HG03342 (cell line): ENCODE measurements at regions not wholly inside any gene's neighbourhood (a gene's known extent, or its start where the extent isn't known, plus 50 kb on each side); places are given as distances from the start of the nearest gene placed in this dataset.

Experiments used
- ATAC-seq: cut with Tn5 transposase; IDR thresholded peaks from one replicate; pipeline ENCODE4 v1.9.1; 2021; ENCODE audit warnings: mild to moderate bottlenecking, moderate library complexity; ENCODE audit not compliant: unreplicated experiment

DNA sequence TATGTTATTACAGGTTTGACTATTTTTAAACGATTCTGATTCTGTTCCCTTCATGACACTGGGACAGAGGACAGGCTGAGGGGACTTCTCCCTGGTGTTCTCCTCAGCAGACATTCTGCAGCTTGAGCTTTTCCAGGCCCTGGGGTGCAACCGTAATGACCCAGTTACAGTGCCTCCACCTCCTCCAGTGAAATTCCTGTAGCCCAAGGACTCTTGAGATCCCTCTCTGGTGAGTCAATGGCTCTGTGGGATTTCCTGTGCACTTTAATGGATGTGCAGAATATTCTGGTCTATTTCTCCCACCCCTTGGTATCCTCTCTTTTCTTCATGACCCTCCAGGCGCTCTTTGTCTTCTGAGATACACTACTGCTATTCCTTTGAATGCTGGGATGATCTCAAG is 319.3 kb downstream of the INHBA start:
- ATAC-seq, result no peak

- no peak for ATAC-seq
Observed at GRCh38 chr7:41378156-41378555, 324.7 kb downstream of the INHBA start.

DNA sequence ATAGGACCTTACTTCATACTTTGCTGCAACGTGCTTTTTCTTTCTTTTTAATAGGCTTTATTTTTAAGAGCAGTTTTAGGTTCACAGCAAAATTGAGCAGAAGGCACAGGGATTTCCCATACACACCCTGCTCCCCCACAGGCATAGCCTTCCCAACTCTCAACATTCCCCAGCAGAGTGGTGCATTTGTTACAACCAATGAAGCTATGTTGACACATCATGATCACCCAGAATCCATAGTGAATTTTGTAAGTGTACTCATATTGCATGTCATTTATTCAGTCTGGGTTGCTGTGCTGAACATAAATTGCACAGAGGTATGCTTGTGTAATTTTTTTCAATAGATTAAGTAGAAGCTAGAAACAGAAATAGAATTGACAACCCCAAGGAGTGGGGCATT is 327.3 kb downstream of the INHBA start:
- ATAC-seq, result no peak

GRCh38 chr7:41374150-41374848 is 328.6 kb downstream of the INHBA start:
- ATAC-seq, result no peak

DNA sequence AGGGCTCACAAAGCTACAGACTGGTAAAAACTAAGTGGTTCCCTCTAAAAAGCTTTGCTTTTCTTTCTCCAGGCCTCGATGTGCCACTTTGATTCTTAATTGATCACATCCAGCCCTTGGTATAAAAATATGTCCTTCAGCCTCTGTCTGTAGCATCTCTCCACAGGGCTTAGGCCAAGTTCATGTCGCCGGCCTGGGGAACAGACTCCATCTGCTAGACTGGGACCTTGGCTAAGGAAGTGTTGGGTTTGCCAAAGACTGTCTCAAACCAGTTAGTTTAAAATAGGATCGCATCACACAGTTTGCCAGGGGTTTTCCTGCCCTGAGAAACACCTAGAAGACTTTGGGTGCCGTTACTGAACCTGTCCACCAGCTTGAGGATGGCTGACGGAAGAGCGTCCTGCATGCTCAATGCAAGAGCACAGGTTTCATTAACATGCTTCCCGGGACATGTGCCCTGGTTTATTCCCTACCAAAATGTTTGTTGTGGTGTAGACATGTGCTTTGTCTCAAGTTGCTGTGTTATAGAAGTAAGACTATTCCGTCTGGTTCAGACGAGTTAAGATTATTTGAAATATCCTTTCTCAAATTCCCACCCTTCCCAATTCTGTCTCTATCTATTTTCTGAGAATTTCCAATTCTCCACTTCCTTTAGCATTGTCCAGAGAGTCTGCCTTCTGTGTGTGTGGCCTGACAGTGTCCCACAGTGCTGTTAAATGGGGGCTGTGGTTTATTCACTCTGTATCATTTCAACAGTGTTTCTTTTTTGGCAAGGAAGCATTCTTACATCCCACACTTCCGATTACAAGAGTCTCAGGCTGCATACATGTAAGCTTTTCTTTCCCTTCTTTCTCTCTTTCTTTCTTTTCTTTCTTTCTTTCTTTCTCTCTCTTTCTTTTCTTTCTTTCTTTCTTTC is 334.7 kb downstream of the INHBA start:
- ATAC-seq, result no peak

DNA sequence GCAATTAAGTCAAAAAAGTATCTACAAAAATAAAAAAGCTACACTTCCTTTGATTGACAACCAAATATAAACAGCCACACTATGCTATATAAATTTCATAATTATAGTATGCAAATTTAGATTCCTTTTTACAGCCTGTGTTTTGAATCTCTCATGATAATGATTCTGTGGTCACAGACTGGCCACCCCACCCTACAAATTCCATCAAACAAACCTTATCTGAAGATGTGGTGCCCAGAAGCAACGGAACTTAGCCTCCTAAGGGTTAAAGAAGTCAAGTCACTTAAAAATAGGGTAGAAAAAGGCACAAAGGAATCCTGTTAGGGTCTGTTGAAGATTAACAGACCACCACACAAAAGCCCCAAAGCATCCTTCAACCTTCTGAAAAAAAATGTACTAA is 351.8 kb downstream of the INHBA start:
- no peak for ATAC-seq

DNA sequence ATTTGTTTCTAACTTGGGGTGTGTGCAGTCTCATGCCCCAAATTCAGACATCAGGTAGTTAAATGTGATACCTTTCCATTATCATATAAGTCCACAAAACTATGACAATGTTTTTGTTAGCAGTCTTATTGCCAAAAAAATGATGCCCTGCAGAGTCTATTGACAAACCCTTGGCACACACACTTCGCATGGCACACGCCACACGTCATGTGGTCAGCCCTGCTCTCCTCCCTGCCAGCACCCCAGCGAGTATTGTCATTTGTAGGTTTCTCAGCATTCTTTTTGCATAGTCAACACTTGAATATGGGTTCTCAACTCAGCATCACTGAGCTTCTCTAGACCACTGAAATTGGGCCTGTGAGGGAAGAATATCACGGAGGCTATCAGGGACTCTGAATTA is 356.0 kb downstream of the INHBA start:
- ATAC-seq, result no peak

DNA sequence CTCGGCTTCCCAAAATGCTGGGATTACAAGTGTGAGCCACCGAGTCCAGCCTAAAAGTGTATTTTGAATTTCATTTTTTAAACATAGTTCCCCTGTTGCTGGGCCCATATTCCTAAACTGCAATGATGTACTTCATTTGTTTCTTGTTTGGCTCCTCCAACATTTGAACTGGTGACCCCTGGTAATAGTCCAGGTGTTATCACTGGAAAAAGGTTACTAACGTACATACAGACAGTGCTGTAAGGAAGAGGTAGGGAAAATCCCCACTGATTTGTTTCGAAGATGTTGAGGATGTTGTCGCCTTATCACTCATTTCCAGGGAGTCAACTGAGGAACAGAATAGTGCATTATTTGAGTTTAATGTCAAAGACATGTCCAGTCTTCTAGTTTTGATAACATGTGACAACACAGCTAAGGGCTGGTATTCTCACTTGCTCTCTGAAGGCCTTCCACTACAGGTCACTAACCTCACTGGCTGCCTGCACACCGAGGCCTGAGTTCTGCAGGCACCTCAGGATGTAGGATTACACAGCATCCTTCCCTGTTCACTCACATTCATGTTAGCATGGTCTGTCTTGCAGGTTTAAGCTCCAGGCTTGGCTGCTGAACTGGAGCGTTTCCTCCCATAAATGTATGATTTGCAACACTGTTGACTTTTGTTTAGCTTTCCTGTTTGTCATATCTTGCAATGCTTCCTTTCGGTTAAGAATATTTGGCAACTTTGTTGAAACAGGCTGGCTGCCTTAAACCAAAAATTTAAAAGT is 362.8 kb downstream of the INHBA start:
- ATAC-seq, result no peak

GRCh38 chr7:41336981-41337380 is 365.9 kb downstream of the INHBA start:
- ATAC-seq, result no peak

DNA sequence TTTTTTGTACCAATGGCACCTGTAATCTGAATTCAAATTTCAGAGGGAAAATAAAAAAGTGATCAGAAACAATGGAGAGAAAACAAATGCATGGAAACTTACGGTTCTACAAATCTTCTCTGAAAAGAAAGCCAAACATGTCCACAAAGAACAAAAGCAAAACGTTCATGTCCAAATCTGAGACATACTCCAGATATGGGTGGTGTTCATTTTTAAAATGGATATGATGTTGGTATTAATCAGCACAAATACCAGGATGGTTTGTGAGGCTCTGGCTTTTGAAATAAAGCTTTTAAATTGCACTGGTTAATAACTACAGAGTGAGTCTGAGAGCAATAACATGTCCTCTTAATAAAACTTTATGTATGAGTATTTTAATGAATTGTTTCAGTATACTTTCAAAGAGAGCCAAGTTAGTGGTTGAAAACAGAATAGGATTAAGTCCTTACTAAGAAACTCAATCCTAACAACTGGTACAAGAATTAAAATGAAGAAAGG is 366.4 kb downstream of the INHBA start:
- ATAC-seq, result no peak

DNA sequence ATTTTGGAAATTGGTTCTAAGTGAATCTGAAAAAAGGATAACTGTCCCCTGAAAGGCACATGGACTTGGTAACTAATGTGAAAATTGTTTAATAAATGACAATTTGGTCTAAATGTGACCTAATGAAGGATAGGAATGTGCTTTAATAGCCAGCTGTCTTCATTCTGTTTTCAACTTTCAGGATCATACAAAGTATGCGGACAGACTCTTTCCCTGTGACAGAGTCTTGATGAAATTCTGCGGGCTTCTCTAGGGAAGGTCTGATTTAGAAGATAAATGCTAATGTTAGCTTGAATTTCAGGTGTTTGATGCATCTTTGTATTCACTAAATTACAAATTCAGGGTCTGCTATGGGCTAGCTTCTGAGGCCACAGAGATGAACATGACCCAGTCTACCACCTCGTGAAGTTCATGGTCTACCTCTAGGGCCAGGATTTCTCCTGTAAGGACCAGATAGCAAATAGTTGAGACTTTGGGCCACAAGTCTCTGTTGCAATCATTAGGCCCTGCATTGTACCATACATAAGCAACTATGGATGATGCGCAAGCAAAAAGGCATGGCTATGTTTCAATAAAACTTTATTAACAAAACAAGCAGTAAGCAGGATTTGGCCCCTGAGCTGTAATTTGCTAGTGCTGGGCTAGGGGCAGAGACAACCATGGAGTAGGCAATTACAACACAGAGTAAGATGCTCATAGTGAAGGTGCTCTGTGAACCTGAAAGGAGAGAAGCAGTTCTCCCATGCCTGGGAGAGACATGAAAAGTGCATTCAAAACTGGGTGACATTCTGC is 368.6 kb downstream of the INHBA start:
- ATAC-seq, result no peak

DNA sequence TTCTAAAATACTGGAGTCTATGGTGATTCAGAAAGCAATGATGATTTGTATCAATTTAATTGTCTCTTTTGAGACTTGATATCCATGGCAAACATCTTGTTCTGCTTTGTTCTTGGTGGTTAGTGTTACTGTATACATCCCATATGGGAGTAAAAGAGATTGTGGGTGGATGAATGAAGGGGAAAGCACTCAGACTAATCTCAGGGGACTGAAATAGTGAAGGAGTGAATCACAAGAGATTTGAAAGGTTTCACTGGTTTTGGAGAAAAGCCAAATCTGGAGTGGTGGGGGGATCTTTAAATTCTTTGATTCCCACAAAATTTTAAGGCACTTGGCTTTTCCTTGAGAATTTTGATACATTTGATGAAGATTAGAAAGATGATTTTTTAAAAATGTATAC is 369.4 kb downstream of the INHBA start:
- ATAC-seq, result no peak

DNA sequence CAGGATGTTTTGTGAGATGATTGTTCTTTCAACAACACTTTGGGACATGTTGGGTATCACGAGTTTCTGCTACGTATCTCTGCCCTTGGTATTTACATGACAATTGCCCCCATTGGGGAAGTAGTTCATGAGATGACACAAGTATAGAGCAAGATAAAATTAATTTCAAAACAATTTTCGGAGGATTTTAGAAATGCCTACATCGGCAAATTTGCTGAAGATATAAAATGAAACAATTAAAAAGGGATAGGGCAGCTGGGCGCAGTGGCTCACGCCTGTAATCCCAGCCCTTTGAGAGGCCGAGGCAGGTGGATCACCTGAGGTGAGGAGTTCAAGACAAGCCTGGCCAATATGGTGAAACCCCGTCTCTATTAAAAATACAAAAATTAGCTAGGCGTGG is 371.7 kb downstream of the INHBA start:
- no peak for ATAC-seq

DNA sequence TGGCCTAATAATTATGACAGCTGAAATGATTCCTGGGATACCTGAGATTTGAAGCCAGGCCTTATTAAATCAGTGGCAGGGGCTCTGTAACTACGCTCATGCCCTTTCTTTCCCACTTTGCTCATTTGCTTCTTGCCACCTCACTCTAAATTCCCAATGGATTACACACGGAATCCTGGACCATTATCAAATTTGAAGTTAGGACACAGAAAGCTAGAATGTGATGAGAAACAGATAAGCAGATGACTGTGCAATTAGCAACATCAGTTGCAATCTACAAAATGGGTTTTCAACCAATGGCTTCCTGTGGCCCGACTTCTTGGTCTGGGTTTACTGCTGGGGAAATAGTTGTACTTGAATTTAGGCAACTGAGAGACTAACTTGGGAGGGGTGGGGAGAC is 374.3 kb downstream of the INHBA start:
- ATAC-seq, result no peak

DNA sequence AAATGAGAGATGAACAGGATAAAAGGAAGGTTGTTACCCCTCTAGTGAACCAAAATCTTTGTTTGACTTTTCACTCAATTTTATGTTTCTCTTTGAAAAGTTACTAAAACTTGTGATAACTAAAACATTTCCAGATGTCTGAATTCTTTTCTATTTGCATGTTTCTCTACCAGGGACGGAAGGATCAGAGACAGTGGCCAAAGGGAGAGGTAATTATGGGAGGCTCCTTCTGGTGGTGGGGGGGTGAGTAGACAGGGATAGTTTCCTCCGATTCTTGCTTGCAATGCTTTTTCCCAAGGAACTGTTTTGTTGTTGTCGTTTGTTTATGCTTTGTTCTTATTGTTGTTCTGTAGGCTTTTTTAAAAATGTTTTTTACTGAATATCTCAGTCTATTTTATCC is 374.8 kb downstream of the INHBA start:
- ATAC-seq, result no peak

DNA sequence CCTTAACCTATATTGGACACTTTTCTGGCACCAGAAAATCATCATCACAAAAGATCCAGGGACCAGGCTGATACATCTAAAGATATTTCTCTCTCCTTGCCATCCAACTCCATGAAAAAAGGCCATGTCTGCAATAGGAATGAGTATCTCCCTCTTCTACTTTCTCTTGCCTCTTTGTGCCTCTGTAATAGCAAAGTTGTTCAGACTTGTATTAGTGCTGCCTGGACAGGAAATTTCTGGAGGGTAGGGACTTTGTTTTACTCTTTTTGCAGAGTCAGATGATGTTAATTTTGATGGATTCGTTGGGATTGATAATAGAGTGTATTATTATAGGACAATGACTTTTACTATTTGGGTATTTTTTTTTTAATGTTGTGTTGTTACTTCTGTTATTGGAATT is 376.3 kb downstream of the INHBA start:
- no peak for ATAC-seq

GRCh38 chr7:41323806-41324205 is 379.1 kb downstream of the INHBA start:
- ATAC-seq, result no peak

DNA sequence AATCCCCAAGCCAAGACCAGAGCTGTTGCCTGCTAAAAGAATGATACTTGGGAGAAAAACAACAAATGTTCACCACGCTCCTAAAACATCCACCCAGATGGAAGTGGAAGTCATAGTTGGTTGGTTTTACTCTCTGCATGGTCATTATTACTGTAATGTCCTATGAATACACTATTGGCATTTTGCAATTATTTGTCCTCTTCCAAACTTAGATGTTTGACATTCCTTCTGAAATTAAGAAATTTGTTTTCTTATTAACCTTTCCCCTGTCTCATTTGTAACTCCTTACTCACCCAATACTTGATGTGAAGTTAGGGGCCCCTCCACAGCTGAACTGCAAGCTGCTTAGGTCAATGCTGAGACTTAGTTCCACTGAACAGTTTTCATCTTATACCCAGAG is 383.3 kb downstream of the INHBA start:
- ATAC-seq, result no peak

DNA sequence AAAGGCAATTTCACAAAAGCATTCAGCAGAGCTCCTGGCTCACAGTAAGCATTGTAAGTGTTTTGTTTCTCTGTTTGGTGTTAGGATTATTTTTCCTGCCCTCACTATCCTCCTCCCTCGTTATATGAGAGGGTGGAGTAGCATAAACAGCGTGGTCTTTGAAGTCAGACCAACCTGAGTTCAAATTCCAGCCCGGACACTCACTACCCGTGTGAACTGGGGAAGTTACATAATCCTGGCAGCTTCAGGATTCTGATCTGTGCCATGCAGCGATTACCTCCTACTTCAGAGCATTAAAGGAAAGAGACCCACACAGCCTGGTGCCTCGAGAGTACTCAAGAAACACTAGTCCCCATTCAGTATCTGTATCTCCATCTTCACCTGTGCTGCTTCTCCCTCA is 386.5 kb downstream of the INHBA start:
- ATAC-seq, result no peak

GRCh38 chr7:41315764-41316163 is 387.1 kb downstream of the INHBA start:
- ATAC-seq, result no peak

- ATAC-seq, result no peak
Observed at GRCh38 chr7:41313171-41313570, 389.7 kb downstream of the INHBA start.
